HUDEP-2 (cell line): ENCODE measurements at regions not wholly inside any gene's neighbourhood (a gene's known extent, or its start where the extent isn't known, plus 50 kb on each side); places are given as distances from the start of the nearest gene placed in this dataset.
"Not testable (repeated sequence)": the region's sequence is repeated elsewhere in the genome, so short reads cannot be mapped to it uniquely, and the experiment has no call there.

Source experiments
- DNase-seq, 76 experiments: peaks; one replicate each; lab custom pipeline; 2025; ENCODE audit not compliant: unreplicated experiment in 76 of 76; lab: John Stamatoyannopoulos, UW

GRCh38 chr6:20263059-20263458 is 50.8 kb upstream of the MBOAT1 start:
- no peak for DNase-seq

GRCh38 chr6:20265842-20266241 is 53.6 kb upstream of the MBOAT1 start:
- no peak for DNase-seq

- no peak for DNase-seq
These were observed 54.8 kb upstream of the MBOAT1 start for GRCh38 chr6:20266851-20267608.

GRCh38 chr6:20269181-20269580 is 56.9 kb upstream of the MBOAT1 start:
- DNase-seq = no peak

- DNase-seq = no peak
These were observed 59.5 kb upstream of the MBOAT1 start for GRCh38 chr6:20271818-20272217.

GRCh38 chr6:20274137-20274536 is 61.9 kb upstream of the MBOAT1 start:
- DNase-seq = no peak

- not testable (repeated sequence) for DNase-seq
These were observed 63.6 kb upstream of the MBOAT1 start for GRCh38 chr6:20275837-20276236.

- not testable (repeated sequence) for DNase-seq
These were observed 65.5 kb upstream of the MBOAT1 start for GRCh38 chr6:20277724-20278123.

GRCh38 chr6:20279051-20279450 is 66.8 kb upstream of the MBOAT1 start:
- DNase-seq = no peak

- DNase-seq = no peak
These were observed 67.5 kb upstream of the MBOAT1 start for GRCh38 chr6:20279608-20280287.

GRCh38 chr6:20280288-20280621 is 68.0 kb upstream of the MBOAT1 start:
- peak in 8 of 76 experiments; percentile 8 to 29 (median 14) for DNase-seq

GRCh38 chr6:20284672-20285071 is 72.4 kb upstream of the MBOAT1 start:
- DNase-seq = no peak

GRCh38 chr6:20286968-20287565 is 74.8 kb upstream of the MBOAT1 start:
- no peak for DNase-seq

- peak in 72 of 76 experiments; percentile 16 to 92 (median 72) for DNase-seq
These were observed 79.7 kb upstream of the MBOAT1 start for GRCh38 chr6:20291764-20292580.

- no peak for DNase-seq
These were observed 80.6 kb upstream of the MBOAT1 start for GRCh38 chr6:20292905-20293304.

GRCh38 chr6:20301256-20301655 is 89.0 kb upstream of the MBOAT1 start:
- no peak for DNase-seq

- no peak for DNase-seq
These were observed 89.9 kb upstream of the MBOAT1 start for GRCh38 chr6:20302168-20302567.

GRCh38 chr6:20302702-20303251 is 90.5 kb upstream of the MBOAT1 start:
- peak in 2 of 76 experiments; percentile 21 to 43 for DNase-seq

GRCh38 chr6:20306491-20306890 is 94.2 kb upstream of the MBOAT1 start:
- DNase-seq = peak in 1 of 76 experiments; percentile 2

GRCh38 chr6:20309186-20309585 is 92.5 kb upstream of the E2F3 start:
- DNase-seq = no peak

GRCh38 chr6:20310185-20310584 is 91.5 kb upstream of the E2F3 start:
- no peak for DNase-seq
